Neural cell (in vitro differentiated cells): ENCODE measurements at regions not wholly inside any gene's neighbourhood (a gene's known extent, or its start where the extent isn't known, plus 50 kb on each side); places are given as distances from the start of the nearest gene placed in this dataset.

Source experiments
- H2AFZ ChIP-seq: fragments of 200-600, 300-800 bp; sonication (generic), shearing (Covaris generic); 2 replicates; pipeline ENCODE4 v1.6.0; 2014; ENCODE audit warnings: low read depth, mild to moderate bottlenecking, antibody characterized with exemption, low read length, moderate library complexity
- H3F3A ChIP-seq: fragments of 200-600 bp; shearing (Covaris generic); 2 replicates; pipeline ENCODE4 v1.6.1; 2016; ENCODE audit warnings: mild to moderate bottlenecking, moderate library complexity, mixed read lengths, antibody characterized with exemption, low read length; ENCODE audit not compliant: insufficient read depth, poor library complexity, severe bottlenecking
- H3K27ac ChIP-seq: fragments of 200-600, 300-800 bp; sonication (generic), shearing (Covaris generic); 2 replicates; pipeline ENCODE4 v1.5.1; 2014; ENCODE audit warnings: mild to moderate bottlenecking, low read length, moderate library complexity
- H3K27me3 ChIP-seq: fragments of 300-800, 200-600 bp; sonication (generic), shearing (Covaris generic); 2 replicates; pipeline ENCODE4 v1.6.0; 2014; ENCODE audit warnings: mild to moderate bottlenecking, low read depth, low read length, moderate library complexity; ENCODE audit not compliant: insufficient read depth
- H3K36me3 ChIP-seq: fragments of 300-800, 200-600 bp; sonication (generic), shearing (Covaris generic); 2 replicates; pipeline ENCODE4 v1.5.1; 2014; ENCODE audit warnings: mild to moderate bottlenecking, antibody characterized with exemption, low read length, moderate library complexity; ENCODE audit not compliant: insufficient read depth
- H3K4me2 ChIP-seq: fragments of 300-800, 200-600 bp; sonication (generic), shearing (Covaris generic); 2 replicates; pipeline ENCODE4 v1.6.0; 2014; ENCODE audit warnings: mild to moderate bottlenecking, low read length
- H3K4me3 ChIP-seq: fragments of 300-800, 200-600 bp; sonication (generic), shearing (Covaris generic); 2 replicates; pipeline ENCODE4 v1.5.1; 2014; ENCODE audit warnings: mild to moderate bottlenecking, low read length, moderate library complexity
- H3K79me2 ChIP-seq: fragments of 200-600 bp; shearing (Covaris generic); replicated peaks from 2 replicates; pipeline ENCODE4 v1.6.0; 2014; ENCODE audit warnings: mild to moderate bottlenecking, low read length, moderate library complexity; ENCODE audit not compliant: insufficient read depth
- H3K9ac ChIP-seq: fragments of 300-800, 200-600 bp; sonication (generic), shearing (Covaris generic); 2 replicates; pipeline ENCODE4 v1.6.1; 2016; ENCODE audit warnings: mild to moderate bottlenecking, low read length, mixed read lengths
- H3K9me2 ChIP-seq: fragments of 200-600 bp; shearing (Covaris generic); 2 replicates; pipeline ENCODE4 v1.6.1; 2016; ENCODE audit warnings: mild to moderate bottlenecking, low read length, mixed read lengths; ENCODE audit not compliant: insufficient read depth
- H3K9me3 ChIP-seq: fragments of 200-600, 300-800 bp; sonication (generic), shearing (Covaris generic); 2 replicates; pipeline ENCODE4 v1.6.1; 2016; ENCODE audit warnings: mild to moderate bottlenecking, mixed run types, low read length, moderate library complexity, mixed read lengths
- H4K20me1 ChIP-seq: fragments of 200-600 bp; shearing (Covaris generic); 2 replicates; pipeline ENCODE4 v1.6.1; 2016; ENCODE audit warnings: mild to moderate bottlenecking, mixed run types; ENCODE audit not compliant: insufficient read depth
- EP300 ChIP-seq: fragments of 450-650 bp; conservative IDR thresholded peaks from 2 replicates; pipeline ENCODE4 v1.6.1; 2014; ENCODE audit warnings: antibody characterized with exemption, mild to moderate bottlenecking, moderate library complexity; ENCODE audit not compliant: poor library complexity, severe bottlenecking
- EZH2 ChIP-seq: fragments of 200-600, 300-800 bp; shearing (Covaris generic), sonication (generic); IDR thresholded peaks from 2 replicates; pipeline ENCODE4 v1.6.1; 2014; ENCODE audit warnings: antibody characterized with exemption, low read length, borderline replicate concordance, mild to moderate bottlenecking; ENCODE audit not compliant: insufficient read depth, poor library complexity, severe bottlenecking
- MXI1 ChIP-seq: fragments of 450-650 bp; conservative IDR thresholded peaks from 2 replicates; pipeline ENCODE4 v1.6.1; 2014; ENCODE audit warnings: antibody characterized with exemption, mild to moderate bottlenecking; ENCODE audit not compliant: poor library complexity, severe bottlenecking
- POLR2AphosphoS5 ChIP-seq: IDR thresholded peaks from 2 replicates; pipeline ENCODE4 v1.6.1; 2012
- RAD21 ChIP-seq: fragments of 450-650 bp; conservative IDR thresholded peaks from 2 replicates; pipeline ENCODE4 v1.6.1; 2014; ENCODE audit warnings: antibody characterized with exemption, mild to moderate bottlenecking, moderate library complexity
- SMC3 ChIP-seq: fragments of 450-650 bp; conservative IDR thresholded peaks from 2 replicates; pipeline ENCODE4 v1.6.1; 2014; ENCODE audit warnings: antibody characterized with exemption, mild to moderate bottlenecking, moderate library complexity; ENCODE audit not compliant: poor library complexity
- TAF1 ChIP-seq: IDR thresholded peaks from 2 replicates; pipeline ENCODE4 v1.6.1; 2012; ENCODE audit warnings: low read depth
- TF ChIP-seq, protein P1 (sequence below): fragments of 450-650 bp; IDR thresholded peaks from 2 replicates; pipeline ENCODE4 v1.5.1; 2014; ENCODE audit warnings: antibody characterized with exemption, mild to moderate bottlenecking, moderate library complexity; ENCODE audit not compliant: poor library complexity, severe bottlenecking
- TF ChIP-seq, protein P2 (sequence below): IDR thresholded peaks from 2 replicates; pipeline ENCODE4 v1.6.1; 2012; ENCODE audit warnings: borderline replicate concordance

GRCh38 chr7:24346716-24347115 lies 62.7 kb downstream of the NPY start:
- H2AFZ ChIP-seq = no peak overlapping the region
- H3K9ac ChIP-seq = no peak overlapping the region
- no peak overlapping the region for H3K27ac ChIP-seq
- H3K79me2 ChIP-seq = no peaks in the 10 kb centered on the region
- H3K4me3 ChIP-seq = no peak overlapping the region
- no peaks in the 10 kb centered on the region for H3K9me3 ChIP-seq
- no peaks in the 10 kb centered on the region for H3F3A ChIP-seq
- no peak overlapping the region for H3K4me2 ChIP-seq
- no peaks in the 10 kb centered on the region for H3K9me2 ChIP-seq
- H4K20me1 ChIP-seq = no peaks in the 10 kb centered on the region
- no peaks in the 10 kb centered on the region for H3K36me3 ChIP-seq
- H3K27me3 ChIP-seq = no peaks in the 10 kb centered on the region
- TF ChIP-seq TAF1 = no peak

DNA sequence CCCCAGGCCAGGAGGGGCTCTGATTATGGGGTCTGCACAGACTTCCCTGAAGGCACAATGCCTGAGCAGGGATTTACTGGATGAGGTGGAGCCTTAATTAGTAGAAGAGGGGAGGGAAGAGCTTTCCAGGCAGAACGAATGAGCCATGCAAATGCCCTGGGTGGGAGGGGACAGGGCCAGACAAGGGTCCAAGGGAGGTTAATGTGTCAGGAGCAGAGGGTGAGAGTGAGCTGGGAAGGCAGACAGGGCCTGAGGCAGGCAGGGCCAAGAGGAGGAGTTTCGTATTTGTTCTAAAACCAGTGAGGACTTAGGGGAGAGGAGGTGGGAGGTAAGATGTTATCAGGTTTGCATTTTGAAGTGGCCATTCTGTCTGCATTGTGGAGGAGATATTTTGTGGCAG lies 65.3 kb downstream of the NPY start:
- Histone ChIP-seq H3K36me3 (no peaks in the 10 kb centered on the region), H3K9me2 (no peaks in the 10 kb centered on the region), H2AFZ (no peak overlapping the region), H3K79me2 (no peaks in the 10 kb centered on the region), H3K27ac (no peak overlapping the region), H3K27me3 (no peaks in the 10 kb centered on the region), H3K9ac (no peak overlapping the region), H3K9me3 (no peaks in the 10 kb centered on the region), H3F3A (no peaks in the 10 kb centered on the region), H4K20me1 (no peaks in the 10 kb centered on the region), H3K4me2 (no peak overlapping the region), H3K4me3 (no peak overlapping the region)
- TF ChIP-seq, protein P1, sequence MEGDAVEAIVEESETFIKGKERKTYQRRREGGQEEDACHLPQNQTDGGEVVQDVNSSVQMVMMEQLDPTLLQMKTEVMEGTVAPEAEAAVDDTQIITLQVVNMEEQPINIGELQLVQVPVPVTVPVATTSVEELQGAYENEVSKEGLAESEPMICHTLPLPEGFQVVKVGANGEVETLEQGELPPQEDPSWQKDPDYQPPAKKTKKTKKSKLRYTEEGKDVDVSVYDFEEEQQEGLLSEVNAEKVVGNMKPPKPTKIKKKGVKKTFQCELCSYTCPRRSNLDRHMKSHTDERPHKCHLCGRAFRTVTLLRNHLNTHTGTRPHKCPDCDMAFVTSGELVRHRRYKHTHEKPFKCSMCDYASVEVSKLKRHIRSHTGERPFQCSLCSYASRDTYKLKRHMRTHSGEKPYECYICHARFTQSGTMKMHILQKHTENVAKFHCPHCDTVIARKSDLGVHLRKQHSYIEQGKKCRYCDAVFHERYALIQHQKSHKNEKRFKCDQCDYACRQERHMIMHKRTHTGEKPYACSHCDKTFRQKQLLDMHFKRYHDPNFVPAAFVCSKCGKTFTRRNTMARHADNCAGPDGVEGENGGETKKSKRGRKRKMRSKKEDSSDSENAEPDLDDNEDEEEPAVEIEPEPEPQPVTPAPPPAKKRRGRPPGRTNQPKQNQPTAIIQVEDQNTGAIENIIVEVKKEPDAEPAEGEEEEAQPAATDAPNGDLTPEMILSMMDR = no peak
- TF ChIP-seq, protein P2, sequence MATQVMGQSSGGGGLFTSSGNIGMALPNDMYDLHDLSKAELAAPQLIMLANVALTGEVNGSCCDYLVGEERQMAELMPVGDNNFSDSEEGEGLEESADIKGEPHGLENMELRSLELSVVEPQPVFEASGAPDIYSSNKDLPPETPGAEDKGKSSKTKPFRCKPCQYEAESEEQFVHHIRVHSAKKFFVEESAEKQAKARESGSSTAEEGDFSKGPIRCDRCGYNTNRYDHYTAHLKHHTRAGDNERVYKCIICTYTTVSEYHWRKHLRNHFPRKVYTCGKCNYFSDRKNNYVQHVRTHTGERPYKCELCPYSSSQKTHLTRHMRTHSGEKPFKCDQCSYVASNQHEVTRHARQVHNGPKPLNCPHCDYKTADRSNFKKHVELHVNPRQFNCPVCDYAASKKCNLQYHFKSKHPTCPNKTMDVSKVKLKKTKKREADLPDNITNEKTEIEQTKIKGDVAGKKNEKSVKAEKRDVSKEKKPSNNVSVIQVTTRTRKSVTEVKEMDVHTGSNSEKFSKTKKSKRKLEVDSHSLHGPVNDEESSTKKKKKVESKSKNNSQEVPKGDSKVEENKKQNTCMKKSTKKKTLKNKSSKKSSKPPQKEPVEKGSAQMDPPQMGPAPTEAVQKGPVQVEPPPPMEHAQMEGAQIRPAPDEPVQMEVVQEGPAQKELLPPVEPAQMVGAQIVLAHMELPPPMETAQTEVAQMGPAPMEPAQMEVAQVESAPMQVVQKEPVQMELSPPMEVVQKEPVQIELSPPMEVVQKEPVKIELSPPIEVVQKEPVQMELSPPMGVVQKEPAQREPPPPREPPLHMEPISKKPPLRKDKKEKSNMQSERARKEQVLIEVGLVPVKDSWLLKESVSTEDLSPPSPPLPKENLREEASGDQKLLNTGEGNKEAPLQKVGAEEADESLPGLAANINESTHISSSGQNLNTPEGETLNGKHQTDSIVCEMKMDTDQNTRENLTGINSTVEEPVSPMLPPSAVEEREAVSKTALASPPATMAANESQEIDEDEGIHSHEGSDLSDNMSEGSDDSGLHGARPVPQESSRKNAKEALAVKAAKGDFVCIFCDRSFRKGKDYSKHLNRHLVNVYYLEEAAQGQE = no peak
- TF ChIP-seq SMC3 (no peak), EZH2 (no peak), MXI1 (no peak), POLR2AphosphoS5 (no peak), EP300 (no peak)

DNA sequence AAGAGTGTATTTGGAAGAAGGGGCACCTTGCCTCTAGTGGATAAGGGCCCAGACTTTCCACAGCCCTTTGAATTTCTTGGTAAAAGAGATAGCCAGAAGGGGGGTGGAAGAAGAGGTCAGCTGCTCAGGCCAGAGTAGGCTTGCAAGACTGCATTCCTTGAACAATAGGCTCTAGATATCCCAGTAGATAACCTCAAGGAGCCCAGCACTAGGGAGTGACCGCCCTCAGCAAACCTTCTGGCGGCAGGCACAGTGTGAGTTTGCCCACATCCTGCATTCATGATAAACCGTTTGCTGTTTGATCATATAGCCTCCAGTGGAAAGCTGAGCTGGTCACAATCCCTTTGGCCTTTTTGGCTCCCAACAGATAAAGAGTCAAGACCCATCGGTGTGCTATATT lies 70.5 kb downstream of the NPY start:
- Histone ChIP-seq H3K9me2 (no peaks in the 10 kb centered on the region), H3K79me2 (no peaks in the 10 kb centered on the region), H2AFZ (no peak overlapping the region), H3K9me3 (no peaks in the 10 kb centered on the region), H3K9ac (no peak overlapping the region), H3K27me3 (no peaks in the 10 kb centered on the region), H3K4me3 (no peak overlapping the region), H4K20me1 (no peaks in the 10 kb centered on the region), H3K4me2 (no peak overlapping the region), H3F3A (no peaks in the 10 kb centered on the region), H3K27ac (no peak overlapping the region), H3K36me3 (no peaks in the 10 kb centered on the region)
- TF ChIP-seq, protein P1 = no peak
- TF ChIP-seq POLR2AphosphoS5 (no peak), EP300 (no peak), RAD21 (no peak), SMC3 (no peak), TAF1 (no peak), EZH2 (no peak), MXI1 (no peak)
- TF ChIP-seq, protein P2 = no peak
